GM12878 (cell line): ENCODE measurements at regions not wholly inside any gene's neighbourhood (a gene's known extent, or its start where the extent isn't known, plus 50 kb on each side); places are given as distances from the start of the nearest gene placed in this dataset.

ENCODE experiments used
- ATAC-seq: fragments of 200-7000 bp; cut with Tn5 transposase; 3 replicates; pipeline ENCODE4 v1.9.1; 2020; ENCODE audit warnings: mild to moderate bottlenecking, moderate library complexity
- BruUV-seq: library from RNA; stranded (reverse); fragments of 400-500 nt; replicated peaks from 2 replicates; lab custom pipeline; 2021; lab: Mats Ljungman, UMichigan
- CTCF ChIA-PET: fragments of 300-600 bp; sonication (Branson Sonifier 250); formaldehyde crosslinking; extraction: SDS; loops from one replicate; lab custom pipeline; 2021; ENCODE audit warnings: inconsistent platforms; lab: Yijun Ruan, JAX
- POLR2A ChIA-PET: fragments of 350-600 bp; formaldehyde crosslinking; extraction: SDS; loops from one replicate; lab custom pipeline; 2021; ENCODE audit warnings: inconsistent platforms; lab: Charles Lee
- RAD21 ChIA-PET: fragments of 300-600 bp; sonication (Branson Sonifier 250); formaldehyde crosslinking; loops from one replicate; lab custom pipeline; 2023; ENCODE audit warnings: antibody characterized with exemption; ENCODE audit not compliant: unreplicated experiment; lab: Charles Lee
- SMC1A ChIA-PET: fragments of 300-600 bp; sonication (Branson Sonifier 250); formaldehyde crosslinking; loops from one replicate; lab custom pipeline; 2023; ENCODE audit not compliant: unreplicated experiment, uncharacterized antibody; lab: Charles Lee
- DNase-seq: peaks from one replicate; pipeline ENCODE4 v3.0.0-alpha.2; 2011; ENCODE audit warnings: low read depth, low spot score
- FAIRE-seq: peaks from 3 replicates; lab custom pipeline; 2011; peaks lifted over from hg19 to GRCh38; lab: Jason Lieb, UNC
- H2AFZ ChIP-seq: 2 replicates; pipeline ENCODE4 v1.6.0; 2011; ENCODE audit warnings: low read depth, low read length, control low read depth; ENCODE audit not compliant: control insufficient read depth
- H3K27ac ChIP-seq: 2 replicates; pipeline ENCODE4 v1.5.1; 2011; ENCODE audit warnings: control low read depth; ENCODE audit not compliant: control insufficient read depth, insufficient read depth
- H3K27me3 ChIP-seq, 2 experiments: replicated peaks in 1 of 2; 2 replicates each; pipeline versions ENCODE4 v1.6.0 to v1.6.1; 2011; ENCODE audit warnings: low read length in 1 of 2; ENCODE audit not compliant: control insufficient read depth in 2 of 2, insufficient read depth in 2 of 2
- H3K36me3 ChIP-seq, 2 experiments: 2 replicates each; pipeline ENCODE4 v1.5.1; 2011; ENCODE audit warnings: low read length in 1 of 2; ENCODE audit not compliant: control insufficient read depth in 2 of 2, insufficient read depth in 2 of 2
- H3K4me1 ChIP-seq: 2 replicates; pipeline ENCODE4 v1.6.1; 2011; ENCODE audit warnings: mild to moderate bottlenecking, low read length, moderate library complexity, mixed read lengths; ENCODE audit not compliant: control insufficient read depth, insufficient read depth
- H3K4me2 ChIP-seq: 2 replicates; pipeline ENCODE4 v1.6.0; 2011; ENCODE audit warnings: control low read depth; ENCODE audit not compliant: control insufficient read depth, insufficient read depth
- H3K4me3 ChIP-seq: fragments of 200-600 bp; sonication (generic); 2 replicates; pipeline ENCODE4 v1.5.1; 2016
- H3K79me2 ChIP-seq: 2 replicates; pipeline ENCODE4 v1.6.0; 2011; ENCODE audit warnings: low read length; ENCODE audit not compliant: control insufficient read depth, insufficient read depth
- H3K9ac ChIP-seq: 2 replicates; pipeline ENCODE4 v1.8.0; 2011; ENCODE audit warnings: low read length, control low read depth, mixed read lengths; ENCODE audit not compliant: control insufficient read depth, insufficient read depth
- H3K9me3 ChIP-seq: replicated peaks from 3 replicates; pipeline ENCODE4 v1.5.1; 2011; ENCODE audit warnings: mild to moderate bottlenecking, low read length; ENCODE audit not compliant: control insufficient read depth, insufficient read depth
- H4K20me1 ChIP-seq: 2 replicates; pipeline ENCODE4 v1.6.0; 2011; ENCODE audit not compliant: control insufficient read depth, insufficient read depth
- FOXK2 ChIP-seq: fragments of 450-650 bp; IDR thresholded peaks from 2 replicates; pipeline ENCODE4 v1.6.1; 2017; ENCODE audit warnings: mild to moderate bottlenecking, moderate library complexity
- POU2F2 ChIP-seq: IDR thresholded peaks from 3 replicates; pipeline ENCODE4 v1.6.1; 2011; ENCODE audit warnings: low read depth, mild to moderate bottlenecking, low read length, borderline replicate concordance
- STAT3 ChIP-seq: IDR thresholded peaks from 2 replicates; pipeline ENCODE4 v1.6.1; 2011; ENCODE audit warnings: low read depth, low read length, improper control_type of control experiment
- TCF3 ChIP-seq: IDR thresholded peaks from 2 replicates; pipeline ENCODE4 v1.6.1; 2012; ENCODE audit warnings: low read depth, mild to moderate bottlenecking, low read length, borderline replicate concordance; ENCODE audit not compliant: insufficient read depth
- YBX1 ChIP-seq: fragments of 450-650 bp; IDR thresholded peaks from 2 replicates; pipeline ENCODE4 v1.6.1; 2016; ENCODE audit warnings: antibody characterized with exemption
- YY1 ChIP-seq: IDR thresholded peaks from 2 replicates; pipeline ENCODE4 v1.6.1; 2011; ENCODE audit warnings: low read depth, mild to moderate bottlenecking, low read length
- WGBS: methylation state at CpG from one replicate; pipeline ENCODE4 v1.1.6; 2016; ENCODE audit warnings: low lambda C conversion rate; ENCODE audit not compliant: insufficient replicate concordance, insufficient coverage; ENCODE audit errors: missing lambda C conversion rate; 5-methylcytosine and 5-hydroxymethylcytosine counted together
- in situ Hi-C: fragments of 300-500 bp; cut with MboI; formaldehyde crosslinking; loops from 9 replicates; pipeline ENCODE4 v1.14.3; 2018; ENCODE audit warnings: mixed read lengths
- intact Hi-C: fragments of 100-400 bp; cut with micrococcal nuclease; formaldehyde crosslinking; loops from one replicate; pipeline ENCODE4 v1.14.2; 2022; ENCODE audit not compliant: unreplicated experiment
- TF ChIP-seq, protein P1 (sequence below): IDR thresholded peaks from 2 replicates; pipeline ENCODE4 v1.6.1; 2011; ENCODE audit warnings: borderline replicate concordance, low read depth, mild to moderate bottlenecking, moderate library complexity, mixed read lengths, low read length; ENCODE audit not compliant: insufficient read depth; ENCODE audit errors: extremely low read length
- TF ChIP-seq, protein P2 (sequence below): IDR thresholded peaks from 2 replicates; pipeline ENCODE4 v1.6.1; 2011; ENCODE audit warnings: low read depth, mild to moderate bottlenecking, low read length, moderate library complexity, borderline replicate concordance; ENCODE audit errors: extremely low read depth
- TF ChIP-seq, protein P3 (sequence below): fragments of 450-650 bp; IDR thresholded peaks from 2 replicates; pipeline ENCODE4 v1.6.1; 2018; ENCODE audit warnings: borderline replicate concordance, mild to moderate bottlenecking; ENCODE audit not compliant: partially characterized antibody
- TF ChIP-seq, protein P4 (sequence below): fragments of 150-350 bp; IDR thresholded peaks from 2 replicates; pipeline ENCODE4 v1.6.1; 2014; ENCODE audit warnings: mild to moderate bottlenecking, low read depth, low read length

DNA sequence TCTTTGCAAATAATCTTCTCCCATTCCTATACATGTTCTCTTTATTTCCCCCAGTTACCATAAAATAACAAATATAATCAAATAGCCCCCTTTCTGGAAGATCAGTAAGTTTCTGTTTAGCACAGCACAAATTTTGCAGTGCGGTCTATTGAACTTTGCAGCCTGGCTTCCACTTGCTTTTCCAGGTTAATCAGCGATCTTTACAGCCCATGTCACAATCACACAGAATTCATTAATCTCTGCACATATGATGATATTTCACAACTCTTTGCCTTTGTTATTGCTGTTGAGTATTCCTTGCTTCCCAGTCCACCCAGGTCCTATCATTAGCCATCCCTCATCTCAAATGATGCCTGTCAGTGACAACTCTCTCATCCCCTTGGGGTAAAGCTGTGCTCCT is 2358.0 kb downstream of the PCDH7 start (continued):
- TF ChIP-seq STAT3 = no peak
- TF ChIP-seq, all 136 proteins: peak for 0

DNA sequence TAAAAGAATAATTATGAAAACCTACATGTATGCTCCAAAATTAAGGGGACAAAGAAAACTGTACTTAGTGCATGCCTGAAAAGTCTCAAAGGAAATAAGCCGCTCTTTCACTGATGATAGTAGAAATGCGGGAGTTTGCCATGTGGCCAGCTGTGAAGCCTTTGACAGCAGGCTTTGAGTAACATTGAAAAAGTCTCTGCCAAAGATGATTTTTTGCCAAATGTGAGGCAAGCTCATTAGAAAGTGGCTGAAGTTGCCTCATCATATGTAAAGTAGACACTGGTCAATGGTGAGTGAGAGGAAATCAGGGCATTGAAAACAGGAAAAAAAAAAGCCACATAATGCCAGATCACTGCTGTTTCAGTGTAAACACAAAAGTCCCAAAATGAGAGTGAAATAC is 2360.1 kb downstream of the PCDH7 start:
- Histone ChIP-seq H3K9me3 (no peaks in the 10 kb centered on the region), H2AFZ (no peak overlapping the region), H3K27ac (no peak overlapping the region), H3K36me3 (no peaks in the 10 kb centered on the region), H3K4me3 (no peak overlapping the region), H3K27me3 (no peaks in the 10 kb centered on the region), H3K4me2 (no peak overlapping the region), H3K4me1 (no peaks in the 10 kb centered on the region), H3K79me2 (no peaks in the 10 kb centered on the region), H4K20me1 (no peaks in the 10 kb centered on the region), H3K9ac (no peak overlapping the region)
- ChIA-PET RAD21 (no interaction called here), POLR2A (no interaction called here), SMC1A (no interaction called here), CTCF (no interaction called here)
- FAIRE-seq (no peak), ATAC-seq (no peak), DNase-seq (no peak)
- TF ChIP-seq TCF3 (no peak), YBX1 (no peak), POU2F2 (no peak), YY1 (no peak), FOXK2 (no peak)
- TF ChIP-seq, protein P1, sequence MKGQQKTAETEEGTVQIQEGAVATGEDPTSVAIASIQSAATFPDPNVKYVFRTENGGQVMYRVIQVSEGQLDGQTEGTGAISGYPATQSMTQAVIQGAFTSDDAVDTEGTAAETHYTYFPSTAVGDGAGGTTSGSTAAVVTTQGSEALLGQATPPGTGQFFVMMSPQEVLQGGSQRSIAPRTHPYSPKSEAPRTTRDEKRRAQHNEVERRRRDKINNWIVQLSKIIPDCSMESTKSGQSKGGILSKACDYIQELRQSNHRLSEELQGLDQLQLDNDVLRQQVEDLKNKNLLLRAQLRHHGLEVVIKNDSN = no peak
- TF ChIP-seq, protein P2, sequence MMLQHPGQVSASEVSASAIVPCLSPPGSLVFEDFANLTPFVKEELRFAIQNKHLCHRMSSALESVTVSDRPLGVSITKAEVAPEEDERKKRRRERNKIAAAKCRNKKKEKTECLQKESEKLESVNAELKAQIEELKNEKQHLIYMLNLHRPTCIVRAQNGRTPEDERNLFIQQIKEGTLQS = no peak
- TF ChIP-seq, protein P3, sequence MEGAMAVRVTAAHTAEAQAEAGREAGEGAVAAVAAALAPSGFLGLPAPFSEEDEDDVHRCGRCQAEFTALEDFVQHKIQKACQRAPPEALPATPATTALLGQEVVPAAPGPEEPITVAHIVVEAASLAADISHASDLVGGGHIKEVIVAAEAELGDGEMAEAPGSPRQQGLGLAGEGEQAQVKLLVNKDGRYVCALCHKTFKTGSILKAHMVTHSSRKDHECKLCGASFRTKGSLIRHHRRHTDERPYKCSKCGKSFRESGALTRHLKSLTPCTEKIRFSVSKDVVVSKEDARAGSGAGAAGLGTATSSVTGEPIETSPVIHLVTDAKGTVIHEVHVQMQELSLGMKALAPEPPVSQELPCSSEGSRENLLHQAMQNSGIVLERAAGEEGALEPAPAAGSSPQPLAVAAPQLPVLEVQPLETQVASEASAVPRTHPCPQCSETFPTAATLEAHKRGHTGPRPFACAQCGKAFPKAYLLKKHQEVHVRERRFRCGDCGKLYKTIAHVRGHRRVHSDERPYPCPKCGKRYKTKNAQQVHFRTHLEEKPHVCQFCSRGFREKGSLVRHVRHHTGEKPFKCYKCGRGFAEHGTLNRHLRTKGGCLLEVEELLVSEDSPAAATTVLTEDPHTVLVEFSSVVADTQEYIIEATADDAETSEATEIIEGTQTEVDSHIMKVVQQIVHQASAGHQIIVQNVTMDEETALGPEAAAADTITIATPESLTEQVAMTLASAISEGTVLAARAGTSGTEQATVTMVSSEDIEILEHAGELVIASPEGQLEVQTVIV = no peak
- TF ChIP-seq, protein P4, sequence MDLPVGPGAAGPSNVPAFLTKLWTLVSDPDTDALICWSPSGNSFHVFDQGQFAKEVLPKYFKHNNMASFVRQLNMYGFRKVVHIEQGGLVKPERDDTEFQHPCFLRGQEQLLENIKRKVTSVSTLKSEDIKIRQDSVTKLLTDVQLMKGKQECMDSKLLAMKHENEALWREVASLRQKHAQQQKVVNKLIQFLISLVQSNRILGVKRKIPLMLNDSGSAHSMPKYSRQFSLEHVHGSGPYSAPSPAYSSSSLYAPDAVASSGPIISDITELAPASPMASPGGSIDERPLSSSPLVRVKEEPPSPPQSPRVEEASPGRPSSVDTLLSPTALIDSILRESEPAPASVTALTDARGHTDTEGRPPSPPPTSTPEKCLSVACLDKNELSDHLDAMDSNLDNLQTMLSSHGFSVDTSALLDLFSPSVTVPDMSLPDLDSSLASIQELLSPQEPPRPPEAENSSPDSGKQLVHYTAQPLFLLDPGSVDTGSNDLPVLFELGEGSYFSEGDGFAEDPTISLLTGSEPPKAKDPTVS = no peak
- 62% methylated on average over 2 of the region's 2 CpGs for WGBS
- in situ Hi-C loops (no loop called here), intact Hi-C loops (no loop called here)
- BruUV-seq = no TSS peak
